ENCODE measurements at regions not wholly inside any gene's neighbourhood (a gene's known extent, or its start where the extent isn't known, plus 50 kb on each side); places are given as distances from the start of the nearest gene placed in this dataset.

DNA sequence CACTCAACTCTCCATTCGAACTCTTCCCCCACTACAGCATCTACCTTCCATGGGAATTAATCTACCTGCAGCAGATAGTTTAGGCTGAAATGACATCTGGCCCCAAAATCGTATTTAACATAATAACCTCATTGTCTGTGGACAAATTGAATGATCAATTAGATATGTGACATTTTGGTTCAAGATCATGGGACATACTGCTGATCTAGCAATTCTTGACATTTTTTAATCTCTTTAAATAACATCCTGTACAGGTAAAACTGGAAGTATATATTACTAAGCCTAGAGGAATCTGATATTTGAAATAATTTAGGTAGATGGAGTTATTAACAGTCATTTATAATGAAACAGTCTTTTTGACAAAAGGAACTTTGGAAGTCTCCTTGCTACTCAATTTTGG is 702.5 kb downstream of the NLGN4X start:
- TF ChIP-seq, protein P1, sequence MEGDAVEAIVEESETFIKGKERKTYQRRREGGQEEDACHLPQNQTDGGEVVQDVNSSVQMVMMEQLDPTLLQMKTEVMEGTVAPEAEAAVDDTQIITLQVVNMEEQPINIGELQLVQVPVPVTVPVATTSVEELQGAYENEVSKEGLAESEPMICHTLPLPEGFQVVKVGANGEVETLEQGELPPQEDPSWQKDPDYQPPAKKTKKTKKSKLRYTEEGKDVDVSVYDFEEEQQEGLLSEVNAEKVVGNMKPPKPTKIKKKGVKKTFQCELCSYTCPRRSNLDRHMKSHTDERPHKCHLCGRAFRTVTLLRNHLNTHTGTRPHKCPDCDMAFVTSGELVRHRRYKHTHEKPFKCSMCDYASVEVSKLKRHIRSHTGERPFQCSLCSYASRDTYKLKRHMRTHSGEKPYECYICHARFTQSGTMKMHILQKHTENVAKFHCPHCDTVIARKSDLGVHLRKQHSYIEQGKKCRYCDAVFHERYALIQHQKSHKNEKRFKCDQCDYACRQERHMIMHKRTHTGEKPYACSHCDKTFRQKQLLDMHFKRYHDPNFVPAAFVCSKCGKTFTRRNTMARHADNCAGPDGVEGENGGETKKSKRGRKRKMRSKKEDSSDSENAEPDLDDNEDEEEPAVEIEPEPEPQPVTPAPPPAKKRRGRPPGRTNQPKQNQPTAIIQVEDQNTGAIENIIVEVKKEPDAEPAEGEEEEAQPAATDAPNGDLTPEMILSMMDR (IDR thresholded peaks at IDR 0.05; ENCODE audit: extremely low read depth in 1 of 2, insufficient read depth in 1 of 2, low read depth in 1 of 2, low read length in 2 of 2), result no peak
- TF ChIP-seq POLR2AphosphoS5 (IDR thresholded peaks at IDR 0.05; ENCODE audit: insufficient read depth, low read depth, low read length) (no peak), EZH2 (IDR thresholded peaks at IDR 0.05; ENCODE audit: borderline replicate concordance, low read depth, low read length, severe bottlenecking) (no peak), MYC (IDR thresholded peaks at IDR 0.05; ENCODE audit: low read depth, low read length) (no peak), POLR2A (IDR thresholded peaks at IDR 0.05; ENCODE audit: low read depth, low read length) (no peak)
